Fibroblast of the aortic adventitia (primary cell): ENCODE measurements at regions not wholly inside any gene's neighbourhood (a gene's known extent, or its start where the extent isn't known, plus 50 kb on each side); places are given as distances from the start of the nearest gene placed in this dataset.
"Not testable (repeated sequence)": the region's sequence is repeated elsewhere in the genome, so short reads cannot be mapped to it uniquely, and the experiment has no call there.

Experiments used
- DNase-seq: peaks from one replicate; pipeline ENCODE4 v3.0.0-alpha.2; 2010; ENCODE audit warnings: low read depth
- H3K4me3 ChIP-seq: 2 replicates; pipeline ENCODE4 v1.5.1; 2011; ENCODE audit warnings: low read depth, mild to moderate bottlenecking, control low read depth, low read length, moderate library complexity
- TF ChIP-seq, protein P1 (sequence below): IDR thresholded peaks from 2 replicates; pipeline ENCODE4 v1.5.1; 2011; ENCODE audit warnings: mild to moderate bottlenecking, low read length, control low read depth, inconsistent platforms; ENCODE audit not compliant: insufficient read depth

DNA sequence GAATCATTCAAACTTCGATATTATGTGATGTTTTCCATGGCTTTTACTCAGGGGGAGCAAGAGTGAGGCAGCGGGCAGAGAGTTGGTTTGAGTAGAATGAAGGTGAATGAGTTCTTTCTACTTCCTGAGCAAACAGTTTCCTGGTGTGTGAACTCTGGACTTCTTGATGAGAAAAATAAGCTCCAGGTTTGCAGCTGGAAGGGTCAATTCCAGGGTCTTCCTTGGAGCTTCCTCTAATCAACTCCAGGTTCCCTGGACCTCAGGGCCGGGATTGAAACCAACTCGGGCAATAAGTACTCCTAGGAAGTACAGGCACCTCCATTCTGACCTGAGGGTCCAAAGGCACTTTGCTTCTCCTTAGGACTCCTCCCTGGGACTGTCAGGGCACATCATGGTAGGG lies 243.6 kb upstream of the ONECUT1 start:
- H3K4me3 ChIP-seq = no peak overlapping the region
- TF ChIP-seq, protein P1, sequence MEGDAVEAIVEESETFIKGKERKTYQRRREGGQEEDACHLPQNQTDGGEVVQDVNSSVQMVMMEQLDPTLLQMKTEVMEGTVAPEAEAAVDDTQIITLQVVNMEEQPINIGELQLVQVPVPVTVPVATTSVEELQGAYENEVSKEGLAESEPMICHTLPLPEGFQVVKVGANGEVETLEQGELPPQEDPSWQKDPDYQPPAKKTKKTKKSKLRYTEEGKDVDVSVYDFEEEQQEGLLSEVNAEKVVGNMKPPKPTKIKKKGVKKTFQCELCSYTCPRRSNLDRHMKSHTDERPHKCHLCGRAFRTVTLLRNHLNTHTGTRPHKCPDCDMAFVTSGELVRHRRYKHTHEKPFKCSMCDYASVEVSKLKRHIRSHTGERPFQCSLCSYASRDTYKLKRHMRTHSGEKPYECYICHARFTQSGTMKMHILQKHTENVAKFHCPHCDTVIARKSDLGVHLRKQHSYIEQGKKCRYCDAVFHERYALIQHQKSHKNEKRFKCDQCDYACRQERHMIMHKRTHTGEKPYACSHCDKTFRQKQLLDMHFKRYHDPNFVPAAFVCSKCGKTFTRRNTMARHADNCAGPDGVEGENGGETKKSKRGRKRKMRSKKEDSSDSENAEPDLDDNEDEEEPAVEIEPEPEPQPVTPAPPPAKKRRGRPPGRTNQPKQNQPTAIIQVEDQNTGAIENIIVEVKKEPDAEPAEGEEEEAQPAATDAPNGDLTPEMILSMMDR = no peak
- no peak for DNase-seq

DNA sequence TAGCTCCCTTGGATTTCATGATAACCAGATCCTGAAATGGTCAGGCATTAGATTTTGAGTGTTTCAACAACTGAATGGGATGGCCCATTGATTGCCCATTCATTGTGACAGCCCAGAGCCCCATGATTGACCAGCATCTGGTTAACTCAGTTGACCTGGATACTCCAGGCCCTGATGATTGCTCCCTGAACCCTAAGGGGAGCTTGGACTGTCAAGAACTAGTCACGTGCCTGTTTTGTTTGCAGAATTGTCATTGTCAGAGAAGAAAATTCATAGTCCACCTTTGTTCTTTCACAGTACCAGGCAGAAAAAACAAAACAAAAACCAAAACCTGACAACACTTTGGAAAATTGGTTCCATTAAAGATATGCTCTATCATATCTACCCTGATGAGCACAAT lies 241.3 kb upstream of the ONECUT1 start:
- TF ChIP-seq, protein P1 = no peak

DNA sequence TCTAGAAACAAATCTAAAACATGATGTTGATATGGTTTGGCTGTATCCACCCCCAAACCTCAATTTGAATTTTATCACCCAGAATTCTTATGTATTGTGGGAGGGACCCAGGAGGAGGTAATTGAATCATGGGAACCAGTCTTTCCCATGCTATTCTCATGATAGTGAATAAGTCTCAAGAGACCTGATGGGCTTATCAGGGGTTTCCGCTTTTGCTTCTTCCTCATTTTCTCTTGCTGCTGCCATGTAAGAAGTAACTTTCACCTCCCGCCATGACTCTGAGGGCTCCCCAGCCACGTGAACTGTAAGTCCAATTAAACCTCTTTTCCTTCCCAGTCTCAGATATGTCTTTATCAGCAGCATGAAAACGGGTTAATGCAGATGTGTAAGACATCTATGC lies 232.7 kb upstream of the ONECUT1 start:
- TF ChIP-seq, protein P1 = no peak
- no peak for DNase-seq
- no peak overlapping the region for H3K4me3 ChIP-seq

More for the DNA sequence above, 241.3 kb upstream of the ONECUT1 start:
- DNase-seq = no peak
- no peak overlapping the region for H3K4me3 ChIP-seq

DNA sequence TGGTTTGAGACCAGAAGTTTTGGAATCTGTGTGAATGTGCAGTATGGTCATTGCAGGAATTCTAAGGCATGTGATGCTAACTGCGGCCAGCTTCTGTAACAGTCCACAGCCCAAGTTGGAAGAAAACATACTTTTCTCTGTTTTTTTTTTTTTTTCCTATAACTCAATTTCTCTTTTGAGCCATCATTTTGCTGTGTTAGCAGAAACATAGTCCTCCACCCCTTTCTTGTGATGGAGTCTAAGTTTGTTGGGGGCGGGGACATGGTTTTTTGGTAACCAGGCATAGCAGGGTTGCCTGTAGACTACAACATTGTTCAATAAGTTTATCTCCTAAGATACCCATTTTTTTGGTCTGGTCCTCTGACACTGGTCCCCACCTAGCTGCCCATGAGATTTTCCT lies 223.2 kb upstream of the ONECUT1 start:
- H3K4me3 ChIP-seq = no peak overlapping the region
- TF ChIP-seq, protein P1 = no peak

DNA sequence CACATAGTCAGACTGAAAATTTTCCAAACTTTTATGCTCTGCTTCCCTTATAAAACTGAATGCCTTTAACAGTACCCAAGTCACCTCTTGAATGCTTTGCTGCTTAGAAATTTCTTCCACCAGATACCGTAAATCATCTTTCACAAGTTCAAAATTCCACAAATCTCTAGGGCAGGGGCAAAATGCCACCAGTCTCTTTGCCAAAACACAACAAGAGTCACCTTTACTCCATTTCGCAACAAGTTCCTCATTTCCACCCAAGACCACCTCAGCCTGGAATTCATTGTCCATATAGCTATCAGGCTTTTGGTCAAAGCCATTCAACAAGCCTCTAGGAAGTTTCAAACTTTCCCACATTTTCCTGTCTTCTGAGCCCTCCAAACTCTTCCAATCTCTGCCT lies 221.6 kb upstream of the ONECUT1 start:
- not testable (repeated sequence) for H3K4me3 ChIP-seq, DNase-seq

More for the DNA sequence above, 223.2 kb upstream of the ONECUT1 start:
- no peak for DNase-seq

DNA sequence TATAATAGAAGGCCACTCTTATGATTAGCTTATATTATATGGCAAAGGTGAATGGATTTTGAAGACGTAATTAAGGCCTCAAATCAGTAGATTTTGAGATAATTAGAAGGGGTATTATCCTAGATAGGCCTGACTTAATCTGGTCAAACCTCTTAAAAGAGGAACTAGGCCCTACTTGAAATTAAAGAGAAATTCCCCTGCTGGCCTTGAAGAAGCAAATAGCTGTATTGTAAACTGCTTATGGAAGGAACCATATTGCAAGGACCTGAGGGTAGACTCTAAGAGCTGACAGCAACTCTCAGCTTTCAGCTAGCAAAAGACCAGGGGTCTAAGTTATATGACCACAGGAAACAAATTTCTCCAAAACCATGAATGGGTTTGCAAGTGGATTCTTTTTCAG lies 219.0 kb upstream of the ONECUT1 start:
- H3K4me3 ChIP-seq = no peak overlapping the region
- no peak for DNase-seq
- TF ChIP-seq, protein P1 = no peak

DNA sequence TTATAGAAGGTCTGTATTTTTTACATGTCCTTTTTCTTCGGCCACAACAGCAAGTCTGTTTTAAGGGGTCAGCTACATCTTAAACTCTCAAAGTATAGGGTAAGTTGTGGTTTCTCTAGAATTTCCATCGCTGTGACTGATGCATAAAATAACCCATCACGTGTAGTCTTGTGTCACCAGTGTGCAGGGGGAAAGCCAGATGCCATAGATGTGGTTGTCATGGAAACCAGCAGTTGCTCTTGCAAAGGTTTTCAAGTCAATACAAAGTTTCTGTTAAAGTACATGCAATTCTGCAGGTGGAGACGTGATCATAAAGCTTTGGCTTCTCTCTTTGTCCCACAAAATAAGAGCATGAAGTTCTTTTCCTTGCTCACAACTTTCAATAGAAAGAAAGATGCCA lies 210.3 kb upstream of the ONECUT1 start:
- DNase-seq = no peak
- TF ChIP-seq, protein P1 = no peak
- no peak overlapping the region for H3K4me3 ChIP-seq
